SH-SY5Y (cell line): ENCODE measurements at regions not wholly inside any gene's neighbourhood (a gene's known extent, or its start where the extent isn't known, plus 50 kb on each side); places are given as distances from the start of the nearest gene placed in this dataset.

ENCODE experiments used
- GATA2 ChIP-seq: IDR thresholded peaks from 2 replicates; pipeline ENCODE4 v1.6.1; 2011; ENCODE audit warnings: mild to moderate bottlenecking, low read depth, low read length
- GATA3 ChIP-seq: IDR thresholded peaks from 2 replicates; pipeline ENCODE4 v1.6.1; 2011; ENCODE audit warnings: low read depth, mild to moderate bottlenecking, low read length, moderate library complexity

DNA sequence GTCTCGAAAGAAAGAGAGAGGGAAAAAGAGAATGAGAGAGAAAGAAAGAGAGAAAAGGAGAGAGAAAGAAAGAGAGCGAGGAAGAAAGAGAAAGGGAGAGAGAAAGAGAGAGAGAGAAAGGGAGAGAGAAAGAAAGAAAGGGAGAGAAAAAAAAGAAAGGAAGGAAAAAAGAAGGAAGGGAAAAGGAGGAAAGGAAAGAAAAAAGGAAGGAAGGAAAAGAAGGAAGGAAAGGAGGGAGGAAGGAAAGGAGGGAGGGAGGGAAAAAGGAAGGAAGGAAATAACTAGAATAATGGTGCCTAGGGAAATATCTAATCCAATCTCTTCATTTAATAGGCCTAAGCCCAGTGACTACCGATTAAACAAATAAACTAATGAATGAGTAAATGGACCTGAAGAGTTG, 85.4 kb upstream of the LYZL1 start:
- TF ChIP-seq GATA3: no peak
- no peak for TF ChIP-seq GATA2
